ENCODE measurements at regions not wholly inside any gene's neighbourhood (a gene's known extent, or its start where the extent isn't known, plus 50 kb on each side); places are given as distances from the start of the nearest gene placed in this dataset.

DNA sequence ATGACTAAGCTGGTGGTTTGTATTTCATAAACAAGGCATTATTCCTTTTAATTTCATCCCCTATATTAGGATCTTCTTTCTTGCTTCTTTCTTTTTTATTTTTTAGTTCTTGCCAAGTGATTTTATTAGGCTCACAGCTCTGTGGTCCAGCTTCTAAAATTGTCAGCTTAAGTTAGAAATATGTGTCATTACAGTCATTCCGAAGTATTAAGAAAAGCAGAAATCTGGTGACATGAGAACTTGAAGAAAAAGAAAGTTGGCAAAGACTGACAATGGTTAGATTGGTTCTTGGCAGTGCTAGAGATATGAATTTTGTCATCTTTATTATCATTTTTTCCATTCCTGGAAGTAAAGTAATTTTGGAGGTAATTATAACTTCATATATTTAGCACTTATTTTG is 166.5 kb upstream of the PRR16 start:
- Histone ChIP-seq H2AFZ (ENCODE audit: low read depth, low read length) (no peak overlapping the region), H4K20me1 (replicated peaks; ENCODE audit: control insufficient read depth, insufficient read depth, low read length) (no peaks in the 10 kb centered on the region), H3K36me3 (ENCODE audit: control insufficient read depth, insufficient read depth, low read length) (no peaks in the 10 kb centered on the region), H3K9me1 (ENCODE audit: control insufficient read depth, insufficient read depth, low read length) (no peaks in the 10 kb centered on the region), H3K9me3 (replicated peaks; ENCODE audit: control insufficient read depth, insufficient read depth, low read depth, low read length) (no peaks in the 10 kb centered on the region), H3K27ac (ENCODE audit: extremely low read depth, low read depth, low read length) (no peak overlapping the region), H3K4me1 (replicated peaks in 1 of 2; ENCODE audit: control insufficient read depth in 2 of 2, insufficient read depth in 2 of 2, low read length in 2 of 2) (no peaks in the 10 kb centered on the region), H3K79me2 (ENCODE audit: control insufficient read depth, insufficient read depth, low read length) (no peaks in the 10 kb centered on the region), H3K9ac (ENCODE audit: insufficient read depth in 1 of 2, low read depth in 2 of 2, low read length in 2 of 2) (no peak overlapping the region), H3K4me2 (ENCODE audit: insufficient read depth, low read length) (no peak overlapping the region), H3K4me3 (no peak overlapping the region), H3K27me3 (ENCODE audit: control insufficient read depth in 2 of 2, insufficient read depth in 2 of 2, low read length in 2 of 2) (no peaks in the 10 kb centered on the region)
- intact Hi-C loops (cut with micrococcal nuclease) = no loop called here
- ChIA-PET POLR2A (no interaction called here), CTCF (ENCODE audit: low intra/inter-chr PET ratio) (no interaction called here)
- no peak for ATAC-seq
- no peak for DNase-seq (ENCODE audit: extremely low read depth in 1 of 4, low spot score in 3 of 4)
- 24% methylated on average over 1 of the region's 1 CpG for WGBS (ENCODE audit: insufficient coverage, low coverage, missing lambda C conversion rate)
- in situ Hi-C loops (cut with MboI) = no loop called here
- no TSS peak for BruUV-seq (replicated peaks)
- TF ChIP-seq HNRNPK (IDR thresholded peaks at IDR 0.05; ENCODE audit: low read depth, low read length, poor library complexity, severe bottlenecking) (no peak), HDAC3 (IDR thresholded peaks at IDR 0.05; ENCODE audit: borderline replicate concordance, partially characterized antibody) (no peak), ZNF140 (CRISPR knock-in tag; IDR thresholded peaks at IDR 0.05) (no peak), NONO (IDR thresholded peaks at IDR 0.05; ENCODE audit: low read depth in 2 of 2, low read length in 1 of 2) (no peak)
- TF ChIP-seq, protein P1, sequence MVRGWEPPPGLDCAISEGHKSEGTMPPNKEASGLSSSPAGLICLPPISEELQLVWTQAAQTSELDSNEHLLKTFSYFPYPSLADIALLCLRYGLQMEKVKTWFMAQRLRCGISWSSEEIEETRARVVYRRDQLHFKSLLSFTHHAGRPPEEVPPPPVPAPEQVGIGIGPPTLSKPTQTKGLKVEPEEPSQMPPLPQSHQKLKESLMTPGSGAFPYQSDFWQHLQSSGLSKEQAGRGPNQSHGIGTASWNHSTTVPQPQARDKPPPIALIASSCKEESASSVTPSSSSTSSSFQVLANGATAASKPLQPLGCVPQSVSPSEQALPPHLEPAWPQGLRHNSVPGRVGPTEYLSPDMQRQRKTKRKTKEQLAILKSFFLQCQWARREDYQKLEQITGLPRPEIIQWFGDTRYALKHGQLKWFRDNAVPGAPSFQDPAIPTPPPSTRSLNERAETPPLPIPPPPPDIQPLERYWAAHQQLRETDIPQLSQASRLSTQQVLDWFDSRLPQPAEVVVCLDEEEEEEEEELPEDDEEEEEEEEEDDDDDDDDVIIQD (CRISPR knock-in tag; IDR thresholded peaks at IDR 0.05) = no peak
- no peak for FAIRE-seq

All from K562 (cell line).